ENCODE measurements at regions not wholly inside any gene's neighbourhood (a gene's known extent, or its start where the extent isn't known, plus 50 kb on each side); places are given as distances from the start of the nearest gene placed in this dataset.
"Not testable (repeated sequence)": the region's sequence is repeated elsewhere in the genome, so short reads cannot be mapped to it uniquely, and the experiment has no call there.

DNA sequence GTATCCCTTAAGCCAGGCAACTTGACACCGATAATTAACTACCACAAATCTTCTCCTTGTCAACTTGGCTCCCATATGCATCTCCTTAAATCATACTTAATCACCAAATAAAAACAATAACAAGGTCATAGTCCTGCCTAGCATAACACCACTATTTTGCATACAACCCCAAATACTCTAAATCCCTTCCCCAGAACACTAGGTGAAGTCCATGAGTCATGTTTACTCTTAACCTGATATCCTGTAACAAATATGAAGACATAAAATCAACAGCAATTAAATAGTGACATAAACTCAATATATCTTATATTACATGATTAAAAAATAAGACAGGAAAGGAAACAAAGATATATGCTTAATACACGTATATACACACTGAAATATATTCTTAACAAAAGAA is 362.0 kb downstream of the ETV1 start:
- Histone ChIP-seq H2AFZ (no peak overlapping the region), H3F3A (ENCODE audit: insufficient read depth) (peaks cover 13% of the 10 kb centered on the region), H3K79me2 (ENCODE audit: insufficient read depth) (no peaks in the 10 kb centered on the region), H3K27ac (no peak overlapping the region), H3K27me3 (replicated peaks; ENCODE audit: insufficient read depth) (no peaks in the 10 kb centered on the region), H3K4me1 (ENCODE audit: insufficient read depth) (peaks cover 10% of the 10 kb centered on the region), H3K4me2 (ENCODE audit: unreplicated experiment) (no peak overlapping the region), H3K9me3 (ENCODE audit: low read depth) (no peaks in the 10 kb centered on the region), H3K36me3 (ENCODE audit: low read depth) (no peaks in the 10 kb centered on the region), H3K9me2 (ENCODE audit: insufficient read depth) (no peaks in the 10 kb centered on the region), H3K9ac (no peak overlapping the region), H4K20me1 (ENCODE audit: insufficient read depth) (no peaks in the 10 kb centered on the region), H3K4me3 (no peak overlapping the region)
- 49 to 51% methylated on average over 2 of the region's 2 CpGs for WGBS, 2 experiments (ENCODE audit: low coverage in 1 of 2, low lambda C conversion rate in 2 of 2, missing lambda C conversion rate in 2 of 2)
- in situ Hi-C loops (cut with MboI), result no loop called here
- DNase-seq, result no peak
- no peak for TF ChIP-seq EZH2 (IDR thresholded peaks at IDR 0.05; ENCODE audit: insufficient read depth, poor library complexity, severe bottlenecking)
- no peak for TF ChIP-seq EZH2phosphoT487 (IDR thresholded peaks at IDR 0.05; ENCODE audit: insufficient read depth, low read depth)

DNA sequence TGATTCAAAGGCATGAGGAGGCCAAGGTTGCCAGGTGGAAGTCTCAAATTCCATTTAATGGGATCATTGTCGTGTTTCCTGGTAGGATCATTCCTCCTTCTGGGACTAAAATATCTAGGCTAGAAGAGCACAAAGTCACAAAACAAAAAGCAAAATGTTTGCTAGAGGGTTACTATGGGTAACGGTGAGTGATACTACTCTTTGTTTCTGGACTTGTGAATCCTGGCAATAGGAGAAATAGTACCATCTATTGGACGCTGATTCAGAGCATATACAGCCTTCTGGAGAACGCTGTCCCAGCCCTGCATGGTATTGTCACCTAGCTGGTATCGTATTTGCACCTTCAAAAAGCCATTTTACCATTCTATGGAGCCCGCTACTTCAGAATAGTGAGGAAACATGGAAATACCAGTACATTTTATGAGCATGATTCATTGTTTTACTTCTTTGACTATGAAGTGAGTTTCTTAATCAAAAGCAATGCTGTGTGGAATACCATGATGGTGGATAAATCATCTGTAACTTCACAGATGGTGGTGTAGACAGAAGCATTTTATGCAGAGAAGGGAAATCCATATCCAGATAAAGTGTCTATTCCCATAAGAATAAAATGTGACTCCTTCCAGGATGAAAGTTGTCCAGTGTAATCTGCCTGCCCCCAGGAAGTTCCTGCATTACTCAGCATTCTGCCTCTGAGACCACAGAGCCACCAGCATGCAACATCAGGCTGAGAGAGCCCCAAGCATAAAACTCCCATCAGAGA is 361.0 kb downstream of the ETV1 start:
- H3F3A ChIP-seq (ENCODE audit: insufficient read depth), result peaks cover 13% of the 10 kb centered on the region
- in situ Hi-C loops (cut with MboI), result no loop called here
- no peak overlapping the region for H3K9ac ChIP-seq
- no peaks in the 10 kb centered on the region for H3K27me3 ChIP-seq (replicated peaks; ENCODE audit: insufficient read depth)
- no peaks in the 10 kb centered on the region for H3K79me2 ChIP-seq (ENCODE audit: insufficient read depth)
- peak; percentile 52 for DNase-seq
- no peak overlapping the region for H3K27ac ChIP-seq
- no peak overlapping the region for H3K4me3 ChIP-seq
- no peaks in the 10 kb centered on the region for H4K20me1 ChIP-seq (ENCODE audit: insufficient read depth)
- H3K9me3 ChIP-seq (ENCODE audit: low read depth), result no peaks in the 10 kb centered on the region
- H2AFZ ChIP-seq, result 0 out of 2 replicates have a peak overlapping the region, but pooled peaks have one; percentile 7
- WGBS, 2 experiments (ENCODE audit: low coverage in 1 of 2, low lambda C conversion rate in 2 of 2, missing lambda C conversion rate in 2 of 2), result 52 to 53% methylated on average over 6 of the region's 6 CpGs
- no peaks in the 10 kb centered on the region for H3K36me3 ChIP-seq (ENCODE audit: low read depth)
- H3K4me2 ChIP-seq (ENCODE audit: unreplicated experiment), result peak overlapping the region; percentile 9
- H3K4me1 ChIP-seq (ENCODE audit: insufficient read depth), result peaks cover 10% of the 10 kb centered on the region
- TF ChIP-seq EZH2phosphoT487 (IDR thresholded peaks at IDR 0.05; ENCODE audit: insufficient read depth, low read depth) (no peak), EZH2 (IDR thresholded peaks at IDR 0.05; ENCODE audit: insufficient read depth, poor library complexity, severe bottlenecking) (no peak)
- H3K9me2 ChIP-seq (ENCODE audit: insufficient read depth), result no peaks in the 10 kb centered on the region

GRCh38 chr7:13631207-13632049 is 358.0 kb downstream of the ETV1 start:
- H3K79me2 ChIP-seq (ENCODE audit: insufficient read depth); H3K4me2 ChIP-seq (ENCODE audit: unreplicated experiment); H3K36me3 ChIP-seq (ENCODE audit: low read depth); H3K27me3 ChIP-seq (replicated peaks; ENCODE audit: insufficient read depth); H2AFZ ChIP-seq; H3K9me2 ChIP-seq (ENCODE audit: insufficient read depth); H3K4me3 ChIP-seq; H3K27ac ChIP-seq; H3K9ac ChIP-seq; in situ Hi-C loops (cut with MboI); H4K20me1 ChIP-seq (ENCODE audit: insufficient read depth); H3K9me3 ChIP-seq (ENCODE audit: low read depth): not testable (repeated sequence)
- 0 to 22% methylated on average over 1 to 2 of the region's 2 CpGs for WGBS, 2 experiments (ENCODE audit: low coverage in 1 of 2, low lambda C conversion rate in 2 of 2, missing lambda C conversion rate in 2 of 2)
- peak; percentile 9 for DNase-seq
- peaks cover 13% of the 10 kb centered on the region for H3F3A ChIP-seq (ENCODE audit: insufficient read depth)
- H3K4me1 ChIP-seq (ENCODE audit: insufficient read depth), result peaks cover 10% of the 10 kb centered on the region

GRCh38 chr7:13633857-13634256 is 355.6 kb downstream of the ETV1 start:
- Histone ChIP-seq H3K36me3 (ENCODE audit: low read depth) (no peaks in the 10 kb centered on the region), H3K27ac (no peak overlapping the region), H3K4me3 (no peak overlapping the region), H4K20me1 (ENCODE audit: insufficient read depth) (no peaks in the 10 kb centered on the region), H3K9ac (no peak overlapping the region), H3K79me2 (ENCODE audit: insufficient read depth) (no peaks in the 10 kb centered on the region), H3K4me2 (ENCODE audit: unreplicated experiment) (no peak overlapping the region), H3K9me3 (ENCODE audit: low read depth) (no peaks in the 10 kb centered on the region), H3K9me2 (ENCODE audit: insufficient read depth) (peaks cover 4% of the 10 kb centered on the region; the same call in 1 of the 2 replicates), H2AFZ (no peak overlapping the region), H3F3A (ENCODE audit: insufficient read depth) (peaks cover 5% of the 10 kb centered on the region), H3K27me3 (replicated peaks; ENCODE audit: insufficient read depth) (no peaks in the 10 kb centered on the region), H3K4me1 (ENCODE audit: insufficient read depth) (peaks cover 4% of the 10 kb centered on the region; the same call in 1 of the 2 replicates)
- no peak for TF ChIP-seq EZH2phosphoT487 (IDR thresholded peaks at IDR 0.05; ENCODE audit: insufficient read depth, low read depth)
- TF ChIP-seq EZH2 (IDR thresholded peaks at IDR 0.05; ENCODE audit: insufficient read depth, poor library complexity, severe bottlenecking), result no peak
- in situ Hi-C loops (cut with MboI), result no loop called here
- peak; percentile 19 for DNase-seq
- 43 to 49% methylated on average over 3 of the region's 3 CpGs for WGBS, 2 experiments (ENCODE audit: low coverage in 1 of 2, low lambda C conversion rate in 2 of 2, missing lambda C conversion rate in 2 of 2)

Data from GM23248 (cell line).